ENCODE measurements at regions not wholly inside any gene's neighbourhood (a gene's known extent, or its start where the extent isn't known, plus 50 kb on each side); places are given as distances from the start of the nearest gene placed in this dataset.

GRCh38 chr22:49303061-49303735 is 524.5 kb downstream of the BRD1 start:
- intact Hi-C loops (cut with DNase I; ENCODE audit: low total_unique reads): no loop called here
- no peak overlapping the region for H3K4me3 ChIP-seq
- WGBS, 5 donors: 61 to 72% (median 67%) methylated on average over 17 of the region's 17 CpGs
- H3K36me3 ChIP-seq: no peaks in the 10 kb centered on the region
- no peaks in the 10 kb centered on the region for H3K9me3 ChIP-seq
- peaks cover 0 to 7% (median 2%) of the 10 kb centered on the region in 6 donors for H3K4me1 ChIP-seq
- TF ChIP-seq CTCF (IDR thresholded peaks at IDR 0.05 in 8 of 11, conservative IDR thresholded peaks at IDR 0.05 in 3 of 11) (no peak), POLR2AphosphoS5 (IDR thresholded peaks at IDR 0.05) (no peak), POLR2A (IDR thresholded peaks at IDR 0.05) (no peak)
- peaks cover 0 to 82% (median 19%) of the 10 kb centered on the region in 7 donors for H3K27me3 ChIP-seq (replicated peaks in 1 of 7)
- H3K27ac ChIP-seq: no peak overlapping the region
- peak; percentile 41 for DNase-seq

- Histone ChIP-seq H3K36me3 (no peaks in the 10 kb centered on the region), H3K27me3 (replicated peaks in 1 of 7) (peaks cover 0 to 82% (median 19%) of the 10 kb centered on the region in 7 donors), H3K27ac (no peak overlapping the region), H3K4me3 (no peak overlapping the region), H3K9me3 (no peaks in the 10 kb centered on the region), H3K4me1 (peaks cover 0 to 7% (median 2%) of the 10 kb centered on the region in 6 donors)
- intact Hi-C loops (cut with DNase I; ENCODE audit: low total_unique reads): no loop called here
- DNase-seq: peak; percentile 41
- TF ChIP-seq POLR2A (IDR thresholded peaks at IDR 0.05) (no peak), POLR2AphosphoS5 (IDR thresholded peaks at IDR 0.05) (no peak), CTCF (IDR thresholded peaks at IDR 0.05 in 8 of 11, conservative IDR thresholded peaks at IDR 0.05 in 3 of 11) (no peak)
- WGBS, 5 donors: 90 to 94% (median 93%) methylated on average over 27 to 31 of the region's 31 CpGs
Observed at GRCh38 chr22:49302530-49302929, 525.1 kb downstream of the BRD1 start.

DNA sequence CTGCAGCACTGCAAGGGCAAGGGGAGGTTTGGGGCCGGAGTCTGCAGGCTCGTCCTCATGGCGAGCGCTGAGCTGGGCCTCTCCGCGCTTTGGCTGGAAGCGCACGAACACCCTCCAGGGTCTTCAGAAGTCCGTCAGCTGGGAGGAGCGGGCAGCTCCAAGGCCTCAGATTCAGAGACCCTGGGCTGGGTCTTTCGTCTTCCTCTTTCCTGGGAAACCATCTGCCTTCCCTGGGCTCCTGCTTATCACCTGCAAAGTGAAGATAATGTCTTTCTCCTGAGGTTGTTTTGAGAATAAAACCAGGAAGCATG is 525.6 kb downstream of the BRD1 start:
- 85 to 91% (median 88%) methylated on average over 7 to 11 of the region's 11 CpGs for WGBS, 5 donors
- H3K27me3 ChIP-seq (replicated peaks in 1 of 7): peaks cover 0 to 82% (median 19%) of the 10 kb centered on the region in 7 donors
- TF ChIP-seq POLR2A (IDR thresholded peaks at IDR 0.05) (no peak), POLR2AphosphoS5 (IDR thresholded peaks at IDR 0.05) (no peak), CTCF (IDR thresholded peaks at IDR 0.05 in 8 of 11, conservative IDR thresholded peaks at IDR 0.05 in 3 of 11) (no peak)
- no peaks in the 10 kb centered on the region for H3K36me3 ChIP-seq
- intact Hi-C loops (cut with DNase I; ENCODE audit: low total_unique reads): no loop called here
- H3K27ac ChIP-seq: no peak overlapping the region
- no peaks in the 10 kb centered on the region for H3K9me3 ChIP-seq
- peaks cover 0 to 7% (median 2%) of the 10 kb centered on the region in 6 donors for H3K4me1 ChIP-seq
- DNase-seq: no peak
- no peak overlapping the region for H3K4me3 ChIP-seq

GRCh38 chr22:49301398-49302149 is 526.1 kb downstream of the BRD1 start:
- DNase-seq: peak; percentile 67

More at GRCh38 chr22:49301398-49302149, 526.1 kb downstream of the BRD1 start:
- Histone ChIP-seq H3K36me3 (no peaks in the 10 kb centered on the region), H3K4me3 (no peak overlapping the region), H3K27me3 (replicated peaks in 1 of 7) (peaks cover 0 to 81% (median 19%) of the 10 kb centered on the region in 7 donors), H3K4me1 (peaks cover 0 to 7% (median 2%) of the 10 kb centered on the region in 6 donors), H3K27ac (no peak overlapping the region), H3K9me3 (no peaks in the 10 kb centered on the region)
- no peak for TF ChIP-seq CTCF (IDR thresholded peaks at IDR 0.05 in 8 of 11, conservative IDR thresholded peaks at IDR 0.05 in 3 of 11)
- no peak for TF ChIP-seq POLR2A (IDR thresholded peaks at IDR 0.05)
- no peak for TF ChIP-seq POLR2AphosphoS5 (IDR thresholded peaks at IDR 0.05)
- intact Hi-C loops (cut with DNase I; ENCODE audit: low total_unique reads): no loop called here
- WGBS, 5 donors: 81 to 91% (median 87%) methylated on average over 28 to 37 of the region's 37 CpGs

All from spleen (tissue), 11 donors.